PC-3 (cell line): ENCODE measurements at regions not wholly inside any gene's neighbourhood (a gene's known extent, or its start where the extent isn't known, plus 50 kb on each side); places are given as distances from the start of the nearest gene placed in this dataset.

Experiments
- ATAC-seq: fragments of 200-7000 bp; cut with Tn5 transposase; 2 replicates; pipeline ENCODE4 v1.9.1; 2020; ENCODE audit warnings: mild to moderate bottlenecking, moderate library complexity
- BruUV-seq: library from RNA; stranded (reverse); fragments of 400-500 nt; replicated peaks from 2 replicates; lab custom pipeline; 2021; lab: Mats Ljungman, UMichigan
- CTCF ChIA-PET: fragments of 300-600 bp; sonication (Branson Sonifier 250); formaldehyde crosslinking; loops from one replicate; lab custom pipeline; 2022; ENCODE audit warnings: antibody characterized with exemption; lab: Charles Lee
- POLR2A ChIA-PET: fragments of 300-600 bp; sonication (Branson Sonifier 250); formaldehyde crosslinking; loops from one replicate; lab custom pipeline; 2022; ENCODE audit warnings: antibody characterized with exemption; ENCODE audit not compliant: unreplicated experiment; lab: Charles Lee
- DNase-seq: peaks from one replicate; pipeline ENCODE4 v3.0.0-alpha.2; 2015
- H2AFZ ChIP-seq: fragments of 300-600 bp; sonication (generic); 2 replicates; pipeline ENCODE4 v1.6.0; 2016; ENCODE audit warnings: antibody characterized with exemption, low read length
- H3F3A ChIP-seq: fragments of 300-600 bp; sonication (generic); one replicate; pipeline ENCODE4 v1.6.0; 2017; ENCODE audit warnings: antibody characterized with exemption, low read length, control low read depth, mild to moderate bottlenecking; ENCODE audit not compliant: unreplicated experiment
- H3K27ac ChIP-seq: fragments of 300-600 bp; sonication (generic); 2 replicates; pipeline ENCODE4 v1.5.1; 2016; ENCODE audit warnings: mild to moderate bottlenecking, low read length
- H3K27me3 ChIP-seq: fragments of 300-600 bp; sonication (generic); 2 replicates; pipeline ENCODE4 v1.6.1; 2016; ENCODE audit warnings: low read length, mixed read lengths
- H3K36me3 ChIP-seq: fragments of 300-600 bp; sonication (generic); 2 replicates; pipeline ENCODE4 v1.6.1; 2016; ENCODE audit warnings: low read depth, mixed run types, low read length, mixed read lengths
- H3K4me1 ChIP-seq: fragments of 300-600 bp; sonication (generic); 2 replicates; pipeline ENCODE4 v1.5.1; 2016; ENCODE audit warnings: low read length; ENCODE audit not compliant: insufficient read depth
- H3K4me2 ChIP-seq: fragments of 300-600 bp; sonication (generic); 2 replicates; pipeline ENCODE4 v1.6.0; 2016; ENCODE audit warnings: low read length
- H3K4me3 ChIP-seq: fragments of 300-600 bp; sonication (generic); 2 replicates; pipeline ENCODE4 v1.5.1; 2016; ENCODE audit warnings: mild to moderate bottlenecking, low read length, mixed read lengths
- H3K79me2 ChIP-seq: fragments of 300-600 bp; sonication (generic); 2 replicates; pipeline ENCODE4 v1.6.1; 2017; ENCODE audit warnings: low read length, mixed read lengths
- H3K9ac ChIP-seq: fragments of 300-600 bp; sonication (generic); 2 replicates; pipeline ENCODE4 v1.6.0; 2016; ENCODE audit warnings: mild to moderate bottlenecking, low read length
- H3K9me2 ChIP-seq: fragments of 300-600 bp; sonication (generic); replicated peaks from 2 replicates; pipeline ENCODE4 v1.6.1; 2016; ENCODE audit warnings: mixed run types, low read length, mixed read lengths
- H3K9me3 ChIP-seq: fragments of 300-600 bp; sonication (generic); 2 replicates; pipeline ENCODE4 v1.6.1; 2016; ENCODE audit warnings: low read length, mixed read lengths
- H4K20me1 ChIP-seq: fragments of 300-600 bp; sonication (generic); 2 replicates; pipeline ENCODE4 v1.6.1; 2016; ENCODE audit warnings: low read length, mixed read lengths
- EZH2 ChIP-seq: fragments of 300-600 bp; sonication (generic); IDR thresholded peaks from one replicate; pipeline ENCODE4 v1.6.1; 2017; ENCODE audit warnings: antibody characterized with exemption, mild to moderate bottlenecking, low read length; ENCODE audit not compliant: unreplicated experiment
- EZH2phosphoT487 ChIP-seq: fragments of 300-600 bp; sonication (generic); IDR thresholded peaks from 2 replicates; pipeline ENCODE4 v1.6.1; 2018; ENCODE audit warnings: mild to moderate bottlenecking, antibody characterized with exemption, low read length, borderline replicate concordance
- intact Hi-C: fragments of 100-400 bp; cut with micrococcal nuclease; formaldehyde crosslinking; loops from 2 replicates; pipeline ENCODE4 v1.9.0; 2023
- TF ChIP-seq, protein P1 (sequence below): fragments of 300-600 bp; sonication (generic); conservative IDR thresholded peaks from 2 replicates; pipeline ENCODE4 v1.5.1; 2017; ENCODE audit warnings: antibody characterized with exemption, low read depth, mild to moderate bottlenecking, low read length

DNA sequence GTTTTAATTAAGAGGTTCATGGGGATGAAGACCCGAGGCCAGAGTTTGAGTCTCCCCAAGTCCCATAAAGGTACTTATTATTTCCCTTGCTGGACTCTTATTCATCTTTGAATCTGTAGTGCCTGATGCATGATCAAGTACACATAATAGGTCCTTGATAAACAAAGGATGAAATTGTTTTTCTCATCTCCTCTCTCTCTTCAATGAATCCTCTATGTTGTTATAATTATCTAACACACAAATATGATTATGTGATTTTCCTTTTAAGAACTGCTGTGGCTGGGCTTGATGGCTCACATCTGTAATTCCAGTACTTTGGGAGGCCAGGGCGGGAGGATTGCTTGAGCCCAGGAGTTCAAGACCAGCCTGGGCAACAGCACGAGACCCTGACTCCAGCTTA is 117.7 kb downstream of the BAMBI start:
- DNase-seq (no peak), ATAC-seq (no peak)
- Histone ChIP-seq H3K9me3 (no peaks in the 10 kb centered on the region), H3F3A (no peaks in the 10 kb centered on the region), H3K36me3 (no peaks in the 10 kb centered on the region), H3K9me2 (no peaks in the 10 kb centered on the region), H4K20me1 (no peaks in the 10 kb centered on the region), H3K27ac (no peak overlapping the region), H3K79me2 (no peaks in the 10 kb centered on the region), H3K4me2 (no peak overlapping the region), H2AFZ (no peak overlapping the region), H3K4me3 (no peak overlapping the region), H3K27me3 (no peaks in the 10 kb centered on the region), H3K9ac (no peak overlapping the region), H3K4me1 (peaks cover 18% of the 10 kb centered on the region)
- no peak for TF ChIP-seq EZH2
- TF ChIP-seq, protein P1, sequence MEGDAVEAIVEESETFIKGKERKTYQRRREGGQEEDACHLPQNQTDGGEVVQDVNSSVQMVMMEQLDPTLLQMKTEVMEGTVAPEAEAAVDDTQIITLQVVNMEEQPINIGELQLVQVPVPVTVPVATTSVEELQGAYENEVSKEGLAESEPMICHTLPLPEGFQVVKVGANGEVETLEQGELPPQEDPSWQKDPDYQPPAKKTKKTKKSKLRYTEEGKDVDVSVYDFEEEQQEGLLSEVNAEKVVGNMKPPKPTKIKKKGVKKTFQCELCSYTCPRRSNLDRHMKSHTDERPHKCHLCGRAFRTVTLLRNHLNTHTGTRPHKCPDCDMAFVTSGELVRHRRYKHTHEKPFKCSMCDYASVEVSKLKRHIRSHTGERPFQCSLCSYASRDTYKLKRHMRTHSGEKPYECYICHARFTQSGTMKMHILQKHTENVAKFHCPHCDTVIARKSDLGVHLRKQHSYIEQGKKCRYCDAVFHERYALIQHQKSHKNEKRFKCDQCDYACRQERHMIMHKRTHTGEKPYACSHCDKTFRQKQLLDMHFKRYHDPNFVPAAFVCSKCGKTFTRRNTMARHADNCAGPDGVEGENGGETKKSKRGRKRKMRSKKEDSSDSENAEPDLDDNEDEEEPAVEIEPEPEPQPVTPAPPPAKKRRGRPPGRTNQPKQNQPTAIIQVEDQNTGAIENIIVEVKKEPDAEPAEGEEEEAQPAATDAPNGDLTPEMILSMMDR, result no peak
- no peak for TF ChIP-seq EZH2phosphoT487
- ChIA-PET CTCF (no interaction called here), POLR2A (no interaction called here)
- no TSS peak for BruUV-seq
- intact Hi-C loops, result no loop called here

DNA sequence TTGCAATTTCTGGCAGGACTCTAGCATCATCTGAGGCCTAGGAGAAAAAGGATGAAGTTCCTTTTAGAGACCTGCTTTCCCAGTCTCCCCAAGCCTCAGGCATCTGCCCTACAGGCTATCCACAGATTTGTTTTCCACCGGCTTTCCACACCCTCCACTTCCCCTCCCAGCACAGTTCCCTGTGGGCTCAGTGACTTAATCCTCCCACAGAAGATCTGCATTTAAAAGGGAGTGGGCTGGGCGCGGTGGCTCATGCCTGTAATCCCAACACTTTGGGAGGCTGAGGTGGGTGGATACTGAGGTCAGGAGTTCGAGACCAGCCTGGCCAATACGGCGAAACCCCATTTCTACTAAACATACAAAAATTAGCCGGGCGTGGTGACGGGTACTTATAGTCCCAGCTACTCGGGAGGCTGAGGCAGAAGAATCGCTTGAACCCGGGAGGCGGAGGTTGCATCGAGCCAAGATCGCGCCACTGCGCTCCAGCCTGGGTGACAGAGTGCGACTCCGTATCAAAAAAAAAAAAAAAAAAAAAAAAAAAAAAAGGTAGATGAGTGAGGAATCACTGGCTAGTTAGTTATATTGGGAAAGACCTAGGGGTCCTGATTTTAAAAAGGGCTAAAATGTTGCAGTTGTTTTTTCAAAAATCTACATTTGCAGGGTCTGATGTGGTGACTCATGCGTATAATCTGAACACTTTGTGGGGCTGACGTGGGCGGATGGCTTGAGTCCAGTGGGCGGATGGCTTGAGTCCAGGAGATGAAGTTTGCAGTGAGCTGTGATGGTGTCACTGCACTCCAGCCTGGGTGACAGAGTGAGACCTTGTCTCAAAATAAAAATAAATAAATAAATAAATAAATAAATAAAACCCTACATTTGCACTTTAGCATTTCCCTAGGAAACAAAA is 119.5 kb downstream of the BAMBI start:
- no peak overlapping the region for H3K4me2 ChIP-seq
- no peaks in the 10 kb centered on the region for H3K9me2 ChIP-seq
- H3K36me3 ChIP-seq, result no peaks in the 10 kb centered on the region
- no peaks in the 10 kb centered on the region for H4K20me1 ChIP-seq
- no peak for ATAC-seq
- intact Hi-C loops, result no loop called here
- H3K9ac ChIP-seq, result no peak overlapping the region
- peak; percentile 71 for DNase-seq
- H3K4me1 ChIP-seq, result peaks cover 26% of the 10 kb centered on the region
- no peak overlapping the region for H3K27ac ChIP-seq
- H3K79me2 ChIP-seq, result no peaks in the 10 kb centered on the region
- H2AFZ ChIP-seq, result no peak overlapping the region
- ChIA-PET CTCF (interaction anchor here (0.7 kb wide), 1 partner anchor 22 kb away, joined by 6 read pairs; no protein-coding TSS in a partner anchor), POLR2A (no interaction called here)
- no peak for TF ChIP-seq EZH2phosphoT487
- TF ChIP-seq, protein P1, result no peak
- no peak for TF ChIP-seq EZH2
- BruUV-seq, result no TSS peak
- H3F3A ChIP-seq, result no peaks in the 10 kb centered on the region
- no peaks in the 10 kb centered on the region for H3K27me3 ChIP-seq
- H3K4me3 ChIP-seq, result no peak overlapping the region
- H3K9me3 ChIP-seq, result no peaks in the 10 kb centered on the region

DNA sequence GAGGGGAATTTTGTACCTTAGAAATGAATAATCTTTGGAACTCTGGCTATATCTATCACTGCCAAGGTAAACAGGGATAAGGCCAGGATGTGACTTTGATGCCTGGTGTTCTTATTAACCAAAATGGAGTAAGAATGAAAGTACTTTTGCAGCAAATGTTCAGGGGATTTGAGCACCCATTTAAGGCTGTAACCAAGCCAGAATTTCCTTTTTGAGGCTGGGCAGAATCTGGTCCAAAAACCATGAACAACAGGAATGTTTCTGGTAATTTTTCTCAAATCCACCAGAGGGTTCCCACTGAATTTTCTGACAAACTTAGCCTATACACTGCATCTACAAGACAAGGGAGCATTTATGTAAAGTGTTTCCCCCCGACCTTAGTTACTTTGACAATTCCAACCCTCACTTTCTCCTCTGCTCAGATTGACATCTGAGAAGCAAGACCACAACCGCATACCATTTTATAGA is 120.6 kb downstream of the BAMBI start:
- no peak overlapping the region for H3K27ac ChIP-seq
- no peak for ATAC-seq
- no peaks in the 10 kb centered on the region for H3K27me3 ChIP-seq
- no TSS peak for BruUV-seq
- H3K9me3 ChIP-seq, result no peaks in the 10 kb centered on the region
- H3K4me1 ChIP-seq, result peaks cover 34% of the 10 kb centered on the region
- H3K36me3 ChIP-seq, result no peaks in the 10 kb centered on the region
- peak; percentile 17 for DNase-seq
- no peaks in the 10 kb centered on the region for H3K79me2 ChIP-seq
- no peaks in the 10 kb centered on the region for H4K20me1 ChIP-seq
- H2AFZ ChIP-seq, result no peak overlapping the region
- ChIA-PET CTCF (no interaction called here), POLR2A (no interaction called here)
- H3K9ac ChIP-seq, result no peak overlapping the region
- intact Hi-C loops, result no loop called here
- TF ChIP-seq, protein P1, result peak; percentile 19; the same call in 1 of the 2 replicates
- TF ChIP-seq EZH2, result no peak
- H3K4me3 ChIP-seq, result no peak overlapping the region
- H3K4me2 ChIP-seq, result 0 out of 2 replicates have a peak overlapping the region, but pooled peaks have one; percentile 37
- no peaks in the 10 kb centered on the region for H3K9me2 ChIP-seq
- H3F3A ChIP-seq, result no peaks in the 10 kb centered on the region
